ENCODE measurements at regions not wholly inside any gene's neighbourhood (a gene's known extent, or its start where the extent isn't known, plus 50 kb on each side); places are given as distances from the start of the nearest gene placed in this dataset.

- Histone ChIP-seq H3K27me3 (ENCODE audit: control insufficient read depth, insufficient read depth, low read length) (no peaks in the 10 kb centered on the region), H3K36me3 (ENCODE audit: control insufficient read depth, insufficient read depth, low read length) (no peaks in the 10 kb centered on the region), H3K4me3 (ENCODE audit: low read depth, low read length) (no peak overlapping the region)
- DNase-seq (ENCODE audit: low read depth) (no peak), FAIRE-seq (no peak)
- TF ChIP-seq, protein P1, sequence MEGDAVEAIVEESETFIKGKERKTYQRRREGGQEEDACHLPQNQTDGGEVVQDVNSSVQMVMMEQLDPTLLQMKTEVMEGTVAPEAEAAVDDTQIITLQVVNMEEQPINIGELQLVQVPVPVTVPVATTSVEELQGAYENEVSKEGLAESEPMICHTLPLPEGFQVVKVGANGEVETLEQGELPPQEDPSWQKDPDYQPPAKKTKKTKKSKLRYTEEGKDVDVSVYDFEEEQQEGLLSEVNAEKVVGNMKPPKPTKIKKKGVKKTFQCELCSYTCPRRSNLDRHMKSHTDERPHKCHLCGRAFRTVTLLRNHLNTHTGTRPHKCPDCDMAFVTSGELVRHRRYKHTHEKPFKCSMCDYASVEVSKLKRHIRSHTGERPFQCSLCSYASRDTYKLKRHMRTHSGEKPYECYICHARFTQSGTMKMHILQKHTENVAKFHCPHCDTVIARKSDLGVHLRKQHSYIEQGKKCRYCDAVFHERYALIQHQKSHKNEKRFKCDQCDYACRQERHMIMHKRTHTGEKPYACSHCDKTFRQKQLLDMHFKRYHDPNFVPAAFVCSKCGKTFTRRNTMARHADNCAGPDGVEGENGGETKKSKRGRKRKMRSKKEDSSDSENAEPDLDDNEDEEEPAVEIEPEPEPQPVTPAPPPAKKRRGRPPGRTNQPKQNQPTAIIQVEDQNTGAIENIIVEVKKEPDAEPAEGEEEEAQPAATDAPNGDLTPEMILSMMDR (IDR thresholded peaks at IDR 0.05; ENCODE audit: insufficient read depth, low read length, severe bottlenecking) = no peak
Observed at GRCh38 chr10:21014141-21014540, 117.0 kb upstream of the NEBL start.

GRCh38 chr10:21011433-21012018 is 114.4 kb upstream of the NEBL start:
- DNase-seq (ENCODE audit: low read depth) (no peak), FAIRE-seq (no peak)
- Histone ChIP-seq H3K27me3 (ENCODE audit: control insufficient read depth, insufficient read depth, low read length) (no peaks in the 10 kb centered on the region), H3K4me3 (ENCODE audit: low read depth, low read length) (no peak overlapping the region), H3K36me3 (ENCODE audit: control insufficient read depth, insufficient read depth, low read length) (no peaks in the 10 kb centered on the region)
- TF ChIP-seq, protein P1 (IDR thresholded peaks at IDR 0.05; ENCODE audit: insufficient read depth, low read length, severe bottlenecking) = no peak

- H3K36me3 ChIP-seq (ENCODE audit: control insufficient read depth, insufficient read depth, low read length) = no peaks in the 10 kb centered on the region
- TF ChIP-seq, protein P1 (IDR thresholded peaks at IDR 0.05; ENCODE audit: insufficient read depth, low read length, severe bottlenecking) = no peak
- DNase-seq (ENCODE audit: low read depth) = no peak
- no peaks in the 10 kb centered on the region for H3K27me3 ChIP-seq (ENCODE audit: control insufficient read depth, insufficient read depth, low read length)
- H3K4me3 ChIP-seq (ENCODE audit: low read depth, low read length) = no peak overlapping the region
- FAIRE-seq = no peak
Observed at GRCh38 chr10:21010615-21011014, 113.5 kb upstream of the NEBL start.

- TF ChIP-seq, protein P1 (IDR thresholded peaks at IDR 0.05; ENCODE audit: insufficient read depth, low read length, severe bottlenecking) = no peak
- Histone ChIP-seq H3K4me3 (ENCODE audit: low read depth, low read length) (no peak overlapping the region), H3K36me3 (ENCODE audit: control insufficient read depth, insufficient read depth, low read length) (no peaks in the 10 kb centered on the region), H3K27me3 (ENCODE audit: control insufficient read depth, insufficient read depth, low read length) (no peaks in the 10 kb centered on the region)
- DNase-seq (ENCODE audit: low read depth) (no peak), FAIRE-seq (no peak)
Observed at GRCh38 chr10:21003240-21003822, 106.2 kb upstream of the NEBL start.

GRCh38 chr10:21002091-21002878 is 105.2 kb upstream of the NEBL start:
- TF ChIP-seq, protein P1 (IDR thresholded peaks at IDR 0.05; ENCODE audit: insufficient read depth, low read length, severe bottlenecking) = no peak
- Histone ChIP-seq H3K4me3 (ENCODE audit: low read depth, low read length) (no peak overlapping the region), H3K27me3 (ENCODE audit: control insufficient read depth, insufficient read depth, low read length) (no peaks in the 10 kb centered on the region), H3K36me3 (ENCODE audit: control insufficient read depth, insufficient read depth, low read length) (no peaks in the 10 kb centered on the region)
- no peak for FAIRE-seq
- DNase-seq (ENCODE audit: low read depth) = peak; percentile 94

Data from bronchial epithelial cell (primary cell).